SKM-1 (cell line): ENCODE measurements at regions not wholly inside any gene's neighbourhood (a gene's known extent, or its start where the extent isn't known, plus 50 kb on each side); places are given as distances from the start of the nearest gene placed in this dataset.
"Not testable (repeated sequence)": the region's sequence is repeated elsewhere in the genome, so short reads cannot be mapped to it uniquely, and the experiment has no call there.

Experiments used
- DNase-seq: peaks from one replicate; lab custom pipeline; 2025; ENCODE audit not compliant: unreplicated experiment; lab: John Stamatoyannopoulos, UW

- DNase-seq = no peak
Observed at GRCh38 chr1:213415691-213416380, 364.8 kb downstream of the RPS6KC1 start.

GRCh38 chr1:213416461-213417224 is 365.6 kb downstream of the RPS6KC1 start:
- DNase-seq = no peak

GRCh38 chr1:213417225-213417820 is 366.3 kb downstream of the RPS6KC1 start:
- DNase-seq = no peak

- DNase-seq = no peak
Observed at GRCh38 chr1:213417846-213418245, 366.8 kb downstream of the RPS6KC1 start.

- DNase-seq = no peak
Observed at GRCh38 chr1:213418268-213419071, 367.4 kb downstream of the RPS6KC1 start.

GRCh38 chr1:213419401-213420030 is 368.5 kb downstream of the RPS6KC1 start:
- DNase-seq = no peak

- DNase-seq = not testable (repeated sequence)
Observed at GRCh38 chr1:213421178-213421577, 370.1 kb downstream of the RPS6KC1 start.

- no peak for DNase-seq
Observed at GRCh38 chr1:213423041-213423440, 372.0 kb downstream of the RPS6KC1 start.

- no peak for DNase-seq
Observed at GRCh38 chr1:213423605-213424004, 372.6 kb downstream of the RPS6KC1 start.

GRCh38 chr1:213425376-213426030 is 374.5 kb downstream of the RPS6KC1 start:
- DNase-seq = no peak

- DNase-seq = no peak
Observed at GRCh38 chr1:213429642-213430041, 378.6 kb downstream of the RPS6KC1 start.

GRCh38 chr1:213435715-213436114 is 384.7 kb downstream of the RPS6KC1 start:
- no peak for DNase-seq

- no peak for DNase-seq
Observed at GRCh38 chr1:213438339-213438738, 387.3 kb downstream of the RPS6KC1 start.

- no peak for DNase-seq
Observed at GRCh38 chr1:213439703-213440102, 388.7 kb downstream of the RPS6KC1 start.

- no peak for DNase-seq
Observed at GRCh38 chr1:213440766-213441165, 389.7 kb downstream of the RPS6KC1 start.

GRCh38 chr1:213443415-213443814 is 392.4 kb downstream of the RPS6KC1 start:
- no peak for DNase-seq

GRCh38 chr1:213444224-213444623 is 393.2 kb downstream of the RPS6KC1 start:
- DNase-seq = no peak

GRCh38 chr1:213446496-213446895 is 395.5 kb downstream of the RPS6KC1 start:
- DNase-seq = no peak

- DNase-seq = no peak
Observed at GRCh38 chr1:213448360-213448759, 397.3 kb downstream of the RPS6KC1 start.

- no peak for DNase-seq
Observed at GRCh38 chr1:213448776-213449175, 397.7 kb downstream of the RPS6KC1 start.
